ENCODE measurements at regions not wholly inside any gene's neighbourhood (a gene's known extent, or its start where the extent isn't known, plus 50 kb on each side); places are given as distances from the start of the nearest gene placed in this dataset.

- CTCF ChIA-PET: no interaction called here
These were observed 152.2 kb upstream of the AFDN start for GRCh38 chr6:167674486-167674885.

GRCh38 chr6:167676000-167676665 lies 150.6 kb upstream of the AFDN start:
- TF ChIP-seq, protein P1, sequence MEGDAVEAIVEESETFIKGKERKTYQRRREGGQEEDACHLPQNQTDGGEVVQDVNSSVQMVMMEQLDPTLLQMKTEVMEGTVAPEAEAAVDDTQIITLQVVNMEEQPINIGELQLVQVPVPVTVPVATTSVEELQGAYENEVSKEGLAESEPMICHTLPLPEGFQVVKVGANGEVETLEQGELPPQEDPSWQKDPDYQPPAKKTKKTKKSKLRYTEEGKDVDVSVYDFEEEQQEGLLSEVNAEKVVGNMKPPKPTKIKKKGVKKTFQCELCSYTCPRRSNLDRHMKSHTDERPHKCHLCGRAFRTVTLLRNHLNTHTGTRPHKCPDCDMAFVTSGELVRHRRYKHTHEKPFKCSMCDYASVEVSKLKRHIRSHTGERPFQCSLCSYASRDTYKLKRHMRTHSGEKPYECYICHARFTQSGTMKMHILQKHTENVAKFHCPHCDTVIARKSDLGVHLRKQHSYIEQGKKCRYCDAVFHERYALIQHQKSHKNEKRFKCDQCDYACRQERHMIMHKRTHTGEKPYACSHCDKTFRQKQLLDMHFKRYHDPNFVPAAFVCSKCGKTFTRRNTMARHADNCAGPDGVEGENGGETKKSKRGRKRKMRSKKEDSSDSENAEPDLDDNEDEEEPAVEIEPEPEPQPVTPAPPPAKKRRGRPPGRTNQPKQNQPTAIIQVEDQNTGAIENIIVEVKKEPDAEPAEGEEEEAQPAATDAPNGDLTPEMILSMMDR (IDR thresholded peaks at IDR 0.05; ENCODE audit: low read depth, low read length): no peak
- ChIA-PET POLR2A (no interaction called here), CTCF (no interaction called here)
- peaks cover 90% of the 10 kb centered on the region for H3K9me3 ChIP-seq (ENCODE audit: control insufficient read depth, insufficient read depth, low read length)
- no peak overlapping the region for H3K27ac ChIP-seq (ENCODE audit: low read depth, low read length)
- no peak overlapping the region for H3K4me3 ChIP-seq (ENCODE audit: low read depth, low read length)
- DNase-seq (ENCODE audit: low read depth, low spot score): no peak
- no peaks in the 10 kb centered on the region for H3K27me3 ChIP-seq (ENCODE audit: control insufficient read depth, insufficient read depth, low read length)

More at GRCh38 chr6:167674486-167674885, 152.2 kb upstream of the AFDN start:
- TF ChIP-seq, protein P1 (IDR thresholded peaks at IDR 0.05; ENCODE audit: low read depth, low read length): no peak
- Histone ChIP-seq H3K4me3 (ENCODE audit: low read depth, low read length) (no peak overlapping the region), H3K9me3 (ENCODE audit: control insufficient read depth, insufficient read depth, low read length) (peaks cover 90% of the 10 kb centered on the region), H3K27ac (ENCODE audit: low read depth, low read length) (no peak overlapping the region), H3K27me3 (ENCODE audit: control insufficient read depth, insufficient read depth, low read length) (no peaks in the 10 kb centered on the region)
- no peak for DNase-seq (ENCODE audit: low read depth, low spot score)
- POLR2A ChIA-PET: no interaction called here

DNA sequence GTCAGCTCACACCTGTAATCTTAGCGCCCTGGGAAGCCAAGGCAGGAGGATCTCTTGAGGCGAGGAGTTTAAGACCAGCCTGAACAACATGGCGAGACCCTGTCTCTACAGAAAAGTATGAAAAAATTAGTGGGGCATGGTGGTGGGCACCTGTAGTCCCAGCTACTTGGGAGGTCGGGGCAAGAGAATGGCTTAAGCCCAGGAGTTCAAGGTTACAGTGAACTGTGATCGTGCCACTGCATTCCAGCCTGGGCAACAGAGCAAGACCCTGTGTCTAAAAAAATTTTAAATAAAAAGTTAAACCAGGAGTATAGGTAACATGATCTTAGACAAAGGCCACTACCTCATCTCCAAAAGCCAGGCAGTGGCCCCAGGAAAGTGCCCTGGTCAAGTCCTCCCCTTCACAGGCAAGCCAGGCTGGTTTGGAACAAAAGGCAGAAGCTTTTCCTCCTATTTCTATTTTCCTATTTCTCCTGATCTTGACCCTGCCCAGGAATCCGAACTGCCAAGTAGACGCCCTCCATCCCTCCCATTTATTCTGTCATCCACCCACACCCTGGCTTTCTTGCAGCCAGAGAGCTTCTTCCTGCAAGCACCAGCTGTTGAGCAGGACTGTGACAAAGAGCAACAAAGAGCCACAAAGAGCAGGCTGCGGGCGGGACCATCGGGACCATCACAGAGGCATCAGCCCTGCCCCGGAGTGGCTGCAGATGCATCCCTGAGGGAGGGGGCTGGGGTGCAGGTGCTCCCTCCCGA lies 149.9 kb upstream of the AFDN start:
- CTCF ChIA-PET: no interaction called here
- DNase-seq (ENCODE audit: low read depth, low spot score): no peak
- H3K27ac ChIP-seq (ENCODE audit: low read depth, low read length): no peak overlapping the region
- H3K4me3 ChIP-seq (ENCODE audit: low read depth, low read length): no peak overlapping the region
- H3K27me3 ChIP-seq (ENCODE audit: control insufficient read depth, insufficient read depth, low read length): no peaks in the 10 kb centered on the region
- TF ChIP-seq, protein P1 (IDR thresholded peaks at IDR 0.05; ENCODE audit: low read depth, low read length): no peak
- H3K9me3 ChIP-seq (ENCODE audit: control insufficient read depth, insufficient read depth, low read length): peaks cover 89% of the 10 kb centered on the region
- POLR2A ChIA-PET: no interaction called here

- no peaks in the 10 kb centered on the region for H3K27me3 ChIP-seq (ENCODE audit: control insufficient read depth, insufficient read depth, low read length)
- H3K27ac ChIP-seq (ENCODE audit: low read depth, low read length): no peak overlapping the region
- no peak for DNase-seq (ENCODE audit: low read depth, low spot score)
- peaks cover 89% of the 10 kb centered on the region for H3K9me3 ChIP-seq (ENCODE audit: control insufficient read depth, insufficient read depth, low read length)
- no peak overlapping the region for H3K4me3 ChIP-seq (ENCODE audit: low read depth, low read length)
- ChIA-PET POLR2A (no interaction called here), CTCF (no interaction called here)
- TF ChIP-seq, protein P1 (IDR thresholded peaks at IDR 0.05; ENCODE audit: low read depth, low read length): no peak
These were observed 149.3 kb upstream of the AFDN start for GRCh38 chr6:167677422-167677789.
